WERI-Rb-1 (cell line): ENCODE measurements at regions not wholly inside any gene's neighbourhood (a gene's known extent, or its start where the extent isn't known, plus 50 kb on each side); places are given as distances from the start of the nearest gene placed in this dataset.

Experiments
- DNase-seq: peaks from one replicate; pipeline ENCODE4 v3.0.0-alpha.2; 2020
- H3K27ac ChIP-seq: fragments of 250-450 bp; sonication (Bioruptor Pico); 2 replicates; pipeline ENCODE4 v1.5.1; 2020; ENCODE audit warnings: mild to moderate bottlenecking, moderate library complexity
- H3K27me3 ChIP-seq: fragments of 250-450 bp; sonication (Bioruptor Pico); 2 replicates; pipeline ENCODE4 v1.5.1; 2021; ENCODE audit warnings: mild to moderate bottlenecking, low read depth, moderate library complexity; ENCODE audit not compliant: insufficient read depth, severe bottlenecking
- H3K36me3 ChIP-seq: fragments of 250-450 bp; sonication (Bioruptor Pico); 2 replicates; pipeline ENCODE4 v1.5.1; 2020; ENCODE audit warnings: mild to moderate bottlenecking, moderate library complexity
- H3K4me3 ChIP-seq: 2 replicates; pipeline ENCODE4 v1.5.1; 2011; ENCODE audit warnings: low read depth, mild to moderate bottlenecking, control low read depth, low read length
- H3K9me3 ChIP-seq: fragments of 250-450 bp; sonication (Bioruptor Pico); 2 replicates; pipeline ENCODE4 v1.5.1; 2021; ENCODE audit warnings: mild to moderate bottlenecking, moderate library complexity; ENCODE audit not compliant: severe bottlenecking
- CTCF ChIP-seq: IDR thresholded peaks from 2 replicates; pipeline ENCODE4 v1.5.1; 2011; ENCODE audit warnings: low read depth, mild to moderate bottlenecking, control low read depth, inconsistent platforms, low read length

- peaks cover 12% of the 10 kb centered on the region for H3K27me3 ChIP-seq
- no peak for DNase-seq
- H3K27ac ChIP-seq: no peak overlapping the region
- H3K4me3 ChIP-seq: no peak overlapping the region
- no peaks in the 10 kb centered on the region for H3K36me3 ChIP-seq
- no peak for TF ChIP-seq CTCF
- no peaks in the 10 kb centered on the region for H3K9me3 ChIP-seq
Observed at GRCh38 chr15:95868450-95868849, 462.1 kb upstream of the NR2F2 start.

GRCh38 chr15:95868970-95869369 is 461.5 kb upstream of the NR2F2 start:
- TF ChIP-seq CTCF: no peak
- peaks cover 12% of the 10 kb centered on the region for H3K27me3 ChIP-seq
- no peaks in the 10 kb centered on the region for H3K9me3 ChIP-seq
- H3K27ac ChIP-seq: no peak overlapping the region
- no peak for DNase-seq
- no peaks in the 10 kb centered on the region for H3K36me3 ChIP-seq
- H3K4me3 ChIP-seq: no peak overlapping the region

GRCh38 chr15:95869920-95870319 is 460.6 kb upstream of the NR2F2 start:
- Histone ChIP-seq H3K4me3 (no peak overlapping the region), H3K36me3 (no peaks in the 10 kb centered on the region), H3K27ac (no peak overlapping the region), H3K27me3 (peaks cover 12% of the 10 kb centered on the region), H3K9me3 (no peaks in the 10 kb centered on the region)
- TF ChIP-seq CTCF: no peak
- no peak for DNase-seq

- DNase-seq: no peak
Observed at GRCh38 chr15:95872366-95872771, 458.1 kb upstream of the NR2F2 start.

GRCh38 chr15:95874637-95875036 is 455.9 kb upstream of the NR2F2 start:
- Histone ChIP-seq H3K4me3 (no peak overlapping the region), H3K9me3 (no peaks in the 10 kb centered on the region), H3K27me3 (peaks cover 3% of the 10 kb centered on the region), H3K27ac (no peak overlapping the region), H3K36me3 (no peaks in the 10 kb centered on the region)
- no peak for DNase-seq
- TF ChIP-seq CTCF: no peak

More at GRCh38 chr15:95872366-95872771, 458.1 kb upstream of the NR2F2 start:
- Histone ChIP-seq H3K27me3 (peaks cover 12% of the 10 kb centered on the region), H3K4me3 (no peak overlapping the region), H3K9me3 (no peaks in the 10 kb centered on the region), H3K27ac (no peak overlapping the region), H3K36me3 (no peaks in the 10 kb centered on the region)
- TF ChIP-seq CTCF: no peak

- Histone ChIP-seq H3K9me3 (no peaks in the 10 kb centered on the region), H3K4me3 (no peak overlapping the region), H3K27ac (no peak overlapping the region), H3K27me3 (peaks cover 3% of the 10 kb centered on the region), H3K36me3 (no peaks in the 10 kb centered on the region)
- no peak for DNase-seq
- no peak for TF ChIP-seq CTCF
Observed at GRCh38 chr15:95875121-95875643, 455.3 kb upstream of the NR2F2 start.
